GM19452 (cell line): ENCODE measurements at regions not wholly inside any gene's neighbourhood (a gene's known extent, or its start where the extent isn't known, plus 50 kb on each side); places are given as distances from the start of the nearest gene placed in this dataset.

Experiments used
- ATAC-seq: cut with Tn5 transposase; IDR thresholded peaks from one replicate; pipeline ENCODE4 v1.9.1; 2021; ENCODE audit not compliant: unreplicated experiment

GRCh38 chr19:16000024-16000663, 51.3 kb downstream of the OR10H4 start:
- ATAC-seq, result no peak

GRCh38 chr19:16001481-16002312, 52.9 kb downstream of the OR10H4 start:
- peak; percentile 60 for ATAC-seq

GRCh38 chr19:16002406-16003384, 53.9 kb downstream of the OR10H4 start:
- ATAC-seq, result no peak

DNA sequence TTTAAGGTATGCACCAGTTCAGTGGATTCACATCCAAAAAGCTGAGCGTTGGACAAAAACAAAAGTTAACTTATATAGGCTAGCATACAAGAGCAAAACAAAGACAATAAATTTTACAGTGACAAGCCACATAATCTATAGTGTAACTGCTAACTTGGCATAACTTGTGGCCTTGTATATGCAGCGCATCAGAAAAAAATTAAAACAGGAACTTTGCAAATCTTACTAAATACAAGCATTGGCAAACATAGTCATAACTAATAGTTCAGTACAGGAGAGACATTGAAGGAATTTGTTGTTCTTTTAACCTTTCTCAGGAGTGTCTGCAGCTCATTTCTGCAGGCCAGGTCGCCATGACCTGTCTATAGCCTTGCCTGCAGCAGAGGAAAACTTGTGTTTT, 54.6 kb downstream of the OR10H4 start:
- ATAC-seq, result no peak

- ATAC-seq, result no peak
Observed at GRCh38 chr19:16005925-16006324, 57.1 kb downstream of the OR10H4 start.

DNA sequence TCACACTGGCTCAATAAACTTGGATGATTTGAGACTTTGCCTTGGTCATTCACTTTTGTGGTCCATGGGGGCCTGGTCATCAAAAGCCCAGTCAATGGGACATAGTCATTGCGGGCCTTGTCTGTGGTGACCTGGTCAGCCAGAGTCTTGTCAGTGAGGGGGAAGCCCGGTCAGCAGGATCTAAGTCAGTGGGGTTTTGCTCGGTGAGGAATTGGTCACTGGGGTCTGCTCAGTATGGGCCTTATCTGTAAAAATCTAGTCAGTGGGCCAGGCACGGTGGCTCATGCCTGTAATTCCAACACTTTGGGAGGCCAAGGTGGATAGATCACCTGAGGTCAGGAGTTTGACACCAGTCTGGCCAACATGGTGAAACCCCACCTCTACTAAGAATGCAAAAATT, 63.7 kb upstream of the TPM4 start:
- no peak for ATAC-seq

DNA sequence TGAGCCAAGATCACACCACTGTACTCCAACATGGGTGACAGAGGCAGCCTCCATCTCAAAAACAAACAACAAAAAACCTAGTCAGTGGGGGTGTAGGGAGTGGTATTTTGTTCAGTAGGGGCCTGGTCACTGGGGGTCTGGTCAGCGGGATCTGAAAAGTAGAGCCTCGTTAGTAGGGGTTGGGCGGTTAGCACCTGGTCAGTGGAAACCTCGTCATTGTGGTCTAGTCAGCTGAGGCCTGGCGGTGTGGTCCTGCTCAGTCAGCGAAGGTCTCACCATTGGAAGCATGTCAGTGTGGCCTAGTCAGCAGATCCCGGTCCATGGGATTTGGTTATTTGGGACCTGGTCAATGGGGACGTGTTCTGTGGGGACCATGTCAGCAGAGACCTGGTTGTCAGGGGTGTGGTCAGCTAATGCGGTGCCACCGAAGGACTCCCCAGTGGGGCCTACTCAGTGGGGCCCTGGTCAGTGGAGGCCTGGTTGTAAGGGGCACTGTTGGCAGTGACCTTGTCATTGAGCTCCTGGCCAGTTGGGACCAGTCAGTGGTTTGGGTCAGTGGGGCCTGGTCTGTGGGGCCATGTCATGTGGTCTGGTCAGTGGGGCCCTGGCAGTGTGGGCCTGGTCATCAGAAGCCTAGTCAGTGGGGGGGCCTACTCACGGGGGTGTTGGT, 63.0 kb upstream of the TPM4 start:
- no peak for ATAC-seq

- ATAC-seq, result no peak
Observed at GRCh38 chr19:16013851-16014840, 62.1 kb upstream of the TPM4 start.

DNA sequence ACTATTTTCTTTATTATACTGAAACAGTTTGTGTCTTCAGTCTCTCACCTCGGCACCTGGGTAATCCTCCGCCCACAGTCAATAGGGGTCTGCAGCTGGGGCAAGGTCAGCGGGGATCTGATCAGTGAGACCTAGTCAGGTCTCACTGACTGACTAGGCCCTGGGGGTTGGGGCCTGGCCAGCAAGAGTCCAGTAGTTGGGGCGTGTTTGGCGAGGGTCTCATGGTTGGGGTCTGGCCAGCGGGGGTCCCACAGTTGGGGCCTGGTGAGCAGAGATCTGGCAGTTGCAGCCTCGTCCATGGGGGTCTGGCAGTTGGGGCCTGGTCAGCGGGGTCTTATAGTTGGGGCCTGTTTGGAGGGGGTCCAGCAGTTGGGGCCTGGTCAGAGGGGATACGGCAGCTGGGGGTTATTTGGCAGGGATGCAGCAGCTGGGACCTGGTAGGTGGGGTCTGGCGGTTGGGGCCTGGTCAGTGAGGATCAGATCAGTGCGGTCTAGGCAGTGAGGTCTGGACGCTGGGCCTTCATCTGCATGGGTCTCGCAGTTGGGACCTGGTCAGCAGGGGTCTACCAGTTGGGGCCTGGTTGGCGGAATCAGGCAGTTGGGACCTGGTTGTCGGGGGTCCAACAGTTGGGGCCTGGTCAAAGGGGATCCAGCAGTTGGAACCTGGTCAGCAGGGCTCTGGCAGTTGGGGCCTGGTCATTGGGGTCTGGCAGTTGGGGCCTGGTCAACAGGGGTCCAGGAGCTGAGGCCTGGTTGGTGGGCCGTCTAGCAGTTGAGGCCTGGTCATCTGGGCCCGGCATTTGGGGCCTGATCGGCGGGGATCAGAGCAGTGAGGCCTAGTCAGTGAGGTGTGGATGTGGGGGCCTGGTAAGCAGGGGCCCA, 61.1 kb upstream of the TPM4 start:
- ATAC-seq, result no peak

- no peak for ATAC-seq
Observed at GRCh38 chr19:16015805-16016173, 60.5 kb upstream of the TPM4 start.

GRCh38 chr19:16016226-16017137, 59.8 kb upstream of the TPM4 start:
- ATAC-seq, result no peak

- ATAC-seq, result no peak
Observed at GRCh38 chr19:16017138-16017490, 59.2 kb upstream of the TPM4 start.

DNA sequence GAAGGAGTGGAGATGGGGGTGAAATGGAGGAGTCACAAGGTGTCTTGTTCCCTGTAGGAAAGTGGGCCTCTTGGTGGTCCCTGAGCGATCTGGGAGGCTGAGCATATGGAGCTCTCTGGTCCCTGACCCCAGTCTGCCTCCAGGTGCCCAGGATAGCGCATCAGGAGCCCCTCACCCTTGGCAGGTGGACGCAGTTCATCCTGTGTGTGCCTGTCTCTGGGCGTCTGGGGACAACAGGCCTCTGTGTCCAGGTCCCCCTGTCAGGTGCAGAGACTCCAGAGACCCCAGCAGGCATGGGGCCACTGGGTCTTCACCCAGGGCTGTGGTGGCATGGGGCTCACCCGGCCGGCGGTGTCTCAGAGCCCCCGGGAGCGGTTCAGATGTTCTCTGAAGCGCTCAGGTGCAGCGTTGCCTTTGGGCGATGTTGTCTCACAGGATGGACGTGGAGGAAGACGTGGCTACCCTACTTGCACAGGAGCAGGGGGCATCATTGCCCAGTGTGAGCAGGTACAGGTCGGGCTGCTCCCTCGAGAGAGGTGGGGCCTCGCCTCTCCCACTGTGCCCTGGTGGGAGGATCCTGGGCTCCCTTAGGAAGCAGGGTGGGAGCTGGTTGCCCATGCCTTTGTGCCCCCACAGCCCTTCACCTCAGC, 58.1 kb upstream of the TPM4 start:
- ATAC-seq, result no peak

- ATAC-seq, result no peak
Observed at GRCh38 chr19:16018801-16019551, 57.3 kb upstream of the TPM4 start.

DNA sequence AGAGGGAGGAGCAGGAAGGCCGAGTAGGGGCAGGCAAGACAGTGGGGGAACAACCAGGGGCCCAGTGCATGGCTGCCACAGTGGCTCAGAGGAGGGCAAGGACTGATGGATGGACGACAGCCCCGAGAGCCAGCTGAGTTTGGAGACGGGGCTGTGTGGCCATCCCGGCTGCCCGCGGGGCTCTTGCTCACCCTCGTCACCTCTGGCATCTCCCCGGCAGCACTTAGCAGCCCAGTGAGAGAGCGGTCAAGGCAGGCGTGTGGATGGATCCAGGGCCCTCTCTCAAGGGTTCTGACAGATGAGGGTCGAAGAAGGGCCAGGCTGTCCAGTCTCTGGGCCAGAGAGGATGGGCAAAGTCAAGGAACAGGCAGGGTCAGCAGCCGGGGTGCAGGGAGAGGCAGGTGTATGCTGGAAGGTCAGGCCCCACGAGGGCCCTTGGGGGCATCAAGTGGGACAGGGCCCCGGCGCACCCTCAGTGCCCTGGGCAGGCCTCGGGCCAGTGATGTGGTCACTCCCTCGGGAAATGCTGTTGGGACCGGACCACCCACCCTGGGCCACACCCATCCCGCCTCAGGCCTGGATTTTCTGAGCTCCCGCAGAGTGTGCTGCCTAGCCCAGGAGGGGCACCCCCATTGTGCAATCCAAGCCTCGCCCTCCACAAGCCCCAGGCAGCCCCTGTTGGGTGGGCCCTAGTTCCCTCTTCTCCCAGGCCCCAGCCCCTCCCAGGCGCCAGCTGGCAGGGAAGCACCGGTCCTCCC, 56.4 kb upstream of the TPM4 start:
- no peak for ATAC-seq

GRCh38 chr19:16021796-16022195, 54.5 kb upstream of the TPM4 start:
- no peak for ATAC-seq
